Fibroblast of skin of right biceps (primary cell): ENCODE measurements at regions not wholly inside any gene's neighbourhood (a gene's known extent, or its start where the extent isn't known, plus 50 kb on each side); places are given as distances from the start of the nearest gene placed in this dataset.

Experiments used
- DNase-seq: peaks from one replicate; pipeline ENCODE4 v3.0.0-alpha.2; 2013

- no peak for DNase-seq
Observed at GRCh38 chr15:61680260-61681037, 379.8 kb downstream of the VPS13C start.

- no peak for DNase-seq
Observed at GRCh38 chr15:61671736-61672135, 388.5 kb downstream of the VPS13C start.

- no peak for DNase-seq
Observed at GRCh38 chr15:61668444-61668843, 391.8 kb downstream of the VPS13C start.

GRCh38 chr15:61661791-61662190 lies 398.5 kb downstream of the VPS13C start:
- peak; percentile 21 for DNase-seq

- DNase-seq, result peak; percentile 91
Observed at GRCh38 chr15:61660579-61660978, 399.7 kb downstream of the VPS13C start.

- peak; percentile 79 for DNase-seq
Observed at GRCh38 chr15:61659566-61660190, 400.6 kb downstream of the VPS13C start.

GRCh38 chr15:61657461-61657860 lies 402.8 kb downstream of the VPS13C start:
- DNase-seq, result no peak

- DNase-seq, result no peak
Observed at GRCh38 chr15:61656391-61656790, 403.9 kb downstream of the VPS13C start.

- DNase-seq, result no peak
Observed at GRCh38 chr15:61655881-61656280, 404.4 kb downstream of the VPS13C start.

GRCh38 chr15:61654918-61655317 lies 405.3 kb downstream of the VPS13C start:
- DNase-seq, result no peak

- no peak for DNase-seq
Observed at GRCh38 chr15:61654002-61654740, 406.1 kb downstream of the VPS13C start.

- no peak for DNase-seq
Observed at GRCh38 chr15:61653110-61653509, 407.1 kb downstream of the VPS13C start.

- no peak for DNase-seq
Observed at GRCh38 chr15:61651267-61651666, 409.0 kb downstream of the VPS13C start.

GRCh38 chr15:61649046-61649445 lies 411.2 kb downstream of the VPS13C start:
- DNase-seq, result no peak

GRCh38 chr15:61644550-61644949 lies 415.4 kb upstream of the RORA start:
- no peak for DNase-seq

- DNase-seq, result no peak
Observed at GRCh38 chr15:61641645-61642044, 412.5 kb upstream of the RORA start.

- DNase-seq, result no peak
Observed at GRCh38 chr15:61640756-61641155, 411.7 kb upstream of the RORA start.

GRCh38 chr15:61639491-61639890 lies 410.4 kb upstream of the RORA start:
- no peak for DNase-seq

- no peak for DNase-seq
Observed at GRCh38 chr15:61634837-61635236, 405.7 kb upstream of the RORA start.

- DNase-seq, result no peak
Observed at GRCh38 chr15:61633951-61634350, 404.8 kb upstream of the RORA start.

- DNase-seq, result no peak
Observed at GRCh38 chr15:61629269-61629668, 400.2 kb upstream of the RORA start.

GRCh38 chr15:61624950-61625349 lies 395.8 kb upstream of the RORA start:
- no peak for DNase-seq

- no peak for DNase-seq
Observed at GRCh38 chr15:61623746-61624145, 394.6 kb upstream of the RORA start.

- DNase-seq, result no peak
Observed at GRCh38 chr15:61621865-61622264, 392.8 kb upstream of the RORA start.
